Panc1 (cell line): ENCODE measurements at regions not wholly inside any gene's neighbourhood (a gene's known extent, or its start where the extent isn't known, plus 50 kb on each side); places are given as distances from the start of the nearest gene placed in this dataset.

ENCODE experiments used
- ATAC-seq: fragments of 200-7000 bp; cut with Tn5 transposase; 2 replicates; pipeline ENCODE4 v1.9.1; 2020; ENCODE audit warnings: mild to moderate bottlenecking, moderate library complexity
- BruUV-seq: library from RNA; stranded (reverse); fragments of 400-500 nt; replicated peaks from 2 replicates; lab custom pipeline; 2021; lab: Mats Ljungman, UMichigan
- CTCF ChIA-PET: fragments of 300-600 bp; sonication (Branson Sonifier 250); formaldehyde crosslinking; loops from one replicate; lab custom pipeline; 2022; ENCODE audit warnings: antibody characterized with exemption; lab: Charles Lee
- POLR2A ChIA-PET: fragments of 300-600 bp; sonication (Branson Sonifier 250); formaldehyde crosslinking; loops from one replicate; lab custom pipeline; 2022; ENCODE audit warnings: antibody characterized with exemption; lab: Charles Lee
- DNase-seq: peaks from one replicate; pipeline ENCODE4 v3.0.0-alpha.2; 2010; ENCODE audit warnings: low read depth, low spot score
- H3K27ac ChIP-seq: 2 replicates; pipeline ENCODE4 v1.5.1; 2011; ENCODE audit warnings: mild to moderate bottlenecking, low read length, inconsistent platforms
- H3K27me3 ChIP-seq: fragments of 200-500 bp; sonication (Bioruptor generic); 2 replicates; pipeline ENCODE4 v1.6.0; 2014; ENCODE audit warnings: low read length, inconsistent platforms; ENCODE audit not compliant: control insufficient read depth, insufficient read depth
- H3K36me3 ChIP-seq: fragments of 200-500 bp; sonication (Bioruptor generic); 2 replicates; pipeline ENCODE4 v1.5.1; 2014; ENCODE audit warnings: inconsistent platforms, mild to moderate bottlenecking, low read length, moderate library complexity; ENCODE audit not compliant: control insufficient read depth, insufficient read depth
- H3K4me1 ChIP-seq: 2 replicates; pipeline ENCODE4 v1.5.1; 2011; ENCODE audit warnings: inconsistent platforms, mild to moderate bottlenecking, low read length, moderate library complexity; ENCODE audit not compliant: control insufficient read depth, insufficient read depth
- H3K4me3 ChIP-seq, 2 experiments: 2 replicates each; pipeline ENCODE4 v1.5.1; 2011 to 2012; ENCODE audit warnings: low read depth in 2 of 2, low read length in 2 of 2, mild to moderate bottlenecking in 2 of 2, inconsistent platforms in 1 of 2, moderate library complexity in 1 of 2
- H3K9me3 ChIP-seq: fragments of 200-500 bp; sonication (Bioruptor generic); 2 replicates; pipeline ENCODE4 v1.5.1; 2014; ENCODE audit warnings: low read depth, mild to moderate bottlenecking, inconsistent platforms, low read length, moderate library complexity; ENCODE audit not compliant: control insufficient read depth, insufficient read depth
- POLR2AphosphoS5 ChIP-seq: IDR thresholded peaks from 2 replicates; pipeline ENCODE4 v1.6.1; 2012; ENCODE audit warnings: mild to moderate bottlenecking, low read depth, low read length, moderate library complexity
- SIN3A ChIP-seq: IDR thresholded peaks from 2 replicates; pipeline ENCODE4 v1.6.1; 2012; ENCODE audit warnings: low read depth, mild to moderate bottlenecking, low read length, moderate library complexity, borderline replicate concordance; ENCODE audit not compliant: insufficient read depth
- TCF7L2 ChIP-seq: IDR thresholded peaks from 2 replicates; pipeline ENCODE4 v1.6.1; 2011; ENCODE audit warnings: mild to moderate bottlenecking, low read depth, low read length, inconsistent platforms
- in situ Hi-C: cut with HindIII; loops from 2 replicates; pipeline ENCODE4 v1.10.0; 2016; ENCODE audit warnings: low sequenced_read_pairs, low pct_unique_long_range_greater_than_20kb
- intact Hi-C: fragments of 100-400 bp; cut with micrococcal nuclease; formaldehyde crosslinking; loops from one replicate; pipeline ENCODE4 v1.10.0; 2022; ENCODE audit not compliant: unreplicated experiment
- TF ChIP-seq, protein P1 (sequence below): fragments of 450-650 bp; IDR thresholded peaks from 2 replicates; pipeline ENCODE4 v1.5.1; 2017; ENCODE audit warnings: mild to moderate bottlenecking
- TF ChIP-seq, protein P2 (sequence below), 2 experiments: IDR thresholded peaks; 2 replicates each; pipeline ENCODE4 v1.6.1; 2011 to 2012; ENCODE audit warnings: low read depth in 2 of 2, control low read depth in 1 of 2, low read length in 1 of 2, mild to moderate bottlenecking in 1 of 2, moderate library complexity in 1 of 2; ENCODE audit not compliant: insufficient read depth in 1 of 2

DNA sequence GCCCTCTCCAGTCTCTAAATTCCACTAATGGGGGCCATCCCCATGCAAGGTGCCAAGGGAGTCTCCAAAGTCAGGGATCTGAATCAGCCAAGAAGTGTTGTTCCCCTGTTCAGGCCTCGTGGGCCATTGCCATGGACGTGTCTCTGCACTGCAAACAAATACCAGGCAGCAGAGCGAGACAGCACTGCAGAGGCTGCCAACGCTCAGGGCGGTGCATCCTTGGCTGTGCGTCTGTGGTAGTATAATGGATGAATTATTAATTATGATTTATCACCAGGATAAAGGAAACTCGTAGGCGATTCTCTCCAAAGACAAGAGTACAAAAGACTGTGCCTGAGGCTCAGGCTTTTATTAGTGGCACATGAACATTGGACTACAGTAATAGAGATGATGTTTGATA is 122.3 kb upstream of the NTF3 start:
- no peak for DNase-seq
- no peak for ATAC-seq
- intact Hi-C loops: no loop called here
- BruUV-seq: no TSS peak
- TF ChIP-seq, protein P1, sequence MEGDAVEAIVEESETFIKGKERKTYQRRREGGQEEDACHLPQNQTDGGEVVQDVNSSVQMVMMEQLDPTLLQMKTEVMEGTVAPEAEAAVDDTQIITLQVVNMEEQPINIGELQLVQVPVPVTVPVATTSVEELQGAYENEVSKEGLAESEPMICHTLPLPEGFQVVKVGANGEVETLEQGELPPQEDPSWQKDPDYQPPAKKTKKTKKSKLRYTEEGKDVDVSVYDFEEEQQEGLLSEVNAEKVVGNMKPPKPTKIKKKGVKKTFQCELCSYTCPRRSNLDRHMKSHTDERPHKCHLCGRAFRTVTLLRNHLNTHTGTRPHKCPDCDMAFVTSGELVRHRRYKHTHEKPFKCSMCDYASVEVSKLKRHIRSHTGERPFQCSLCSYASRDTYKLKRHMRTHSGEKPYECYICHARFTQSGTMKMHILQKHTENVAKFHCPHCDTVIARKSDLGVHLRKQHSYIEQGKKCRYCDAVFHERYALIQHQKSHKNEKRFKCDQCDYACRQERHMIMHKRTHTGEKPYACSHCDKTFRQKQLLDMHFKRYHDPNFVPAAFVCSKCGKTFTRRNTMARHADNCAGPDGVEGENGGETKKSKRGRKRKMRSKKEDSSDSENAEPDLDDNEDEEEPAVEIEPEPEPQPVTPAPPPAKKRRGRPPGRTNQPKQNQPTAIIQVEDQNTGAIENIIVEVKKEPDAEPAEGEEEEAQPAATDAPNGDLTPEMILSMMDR: no peak
- no peak for TF ChIP-seq TCF7L2
- TF ChIP-seq, protein P2, sequence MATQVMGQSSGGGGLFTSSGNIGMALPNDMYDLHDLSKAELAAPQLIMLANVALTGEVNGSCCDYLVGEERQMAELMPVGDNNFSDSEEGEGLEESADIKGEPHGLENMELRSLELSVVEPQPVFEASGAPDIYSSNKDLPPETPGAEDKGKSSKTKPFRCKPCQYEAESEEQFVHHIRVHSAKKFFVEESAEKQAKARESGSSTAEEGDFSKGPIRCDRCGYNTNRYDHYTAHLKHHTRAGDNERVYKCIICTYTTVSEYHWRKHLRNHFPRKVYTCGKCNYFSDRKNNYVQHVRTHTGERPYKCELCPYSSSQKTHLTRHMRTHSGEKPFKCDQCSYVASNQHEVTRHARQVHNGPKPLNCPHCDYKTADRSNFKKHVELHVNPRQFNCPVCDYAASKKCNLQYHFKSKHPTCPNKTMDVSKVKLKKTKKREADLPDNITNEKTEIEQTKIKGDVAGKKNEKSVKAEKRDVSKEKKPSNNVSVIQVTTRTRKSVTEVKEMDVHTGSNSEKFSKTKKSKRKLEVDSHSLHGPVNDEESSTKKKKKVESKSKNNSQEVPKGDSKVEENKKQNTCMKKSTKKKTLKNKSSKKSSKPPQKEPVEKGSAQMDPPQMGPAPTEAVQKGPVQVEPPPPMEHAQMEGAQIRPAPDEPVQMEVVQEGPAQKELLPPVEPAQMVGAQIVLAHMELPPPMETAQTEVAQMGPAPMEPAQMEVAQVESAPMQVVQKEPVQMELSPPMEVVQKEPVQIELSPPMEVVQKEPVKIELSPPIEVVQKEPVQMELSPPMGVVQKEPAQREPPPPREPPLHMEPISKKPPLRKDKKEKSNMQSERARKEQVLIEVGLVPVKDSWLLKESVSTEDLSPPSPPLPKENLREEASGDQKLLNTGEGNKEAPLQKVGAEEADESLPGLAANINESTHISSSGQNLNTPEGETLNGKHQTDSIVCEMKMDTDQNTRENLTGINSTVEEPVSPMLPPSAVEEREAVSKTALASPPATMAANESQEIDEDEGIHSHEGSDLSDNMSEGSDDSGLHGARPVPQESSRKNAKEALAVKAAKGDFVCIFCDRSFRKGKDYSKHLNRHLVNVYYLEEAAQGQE (IDR thresholded peaks at IDR 0.05; ENCODE audit: insufficient read depth in 1 of 2, low read depth in 2 of 2, low read length in 1 of 2): no peak
- TF ChIP-seq POLR2AphosphoS5: no peak
- TF ChIP-seq SIN3A: no peak
- H3K36me3 ChIP-seq: no peaks in the 10 kb centered on the region
- H3K9me3 ChIP-seq: no peaks in the 10 kb centered on the region
- H3K4me1 ChIP-seq: no peaks in the 10 kb centered on the region
- H3K27me3 ChIP-seq: no peaks in the 10 kb centered on the region
- in situ Hi-C loops: no loop called here
- ChIA-PET POLR2A (no interaction called here), CTCF (no interaction called here)
- H3K4me3 ChIP-seq: no peak overlapping the region
- no peak overlapping the region for H3K27ac ChIP-seq

DNA sequence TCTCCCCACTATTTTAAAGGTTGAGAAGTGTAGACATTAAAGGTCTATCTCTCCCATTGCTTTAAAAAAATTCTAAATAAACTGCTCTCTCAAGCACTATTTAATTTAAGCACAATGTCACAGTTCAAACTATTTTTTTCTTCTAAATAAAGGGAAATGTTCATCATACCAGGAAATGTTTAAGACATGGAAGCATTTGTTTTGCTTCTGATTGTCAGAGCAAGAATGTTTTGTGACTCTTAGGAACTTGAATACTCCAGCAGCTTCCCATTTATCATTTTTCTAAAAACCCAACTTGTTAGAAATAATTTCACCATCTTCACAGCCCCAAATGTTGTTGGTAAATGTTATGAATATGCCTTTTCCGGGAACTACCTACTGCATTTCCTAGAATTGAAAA is 121.8 kb upstream of the NTF3 start:
- intact Hi-C loops (no loop called here), in situ Hi-C loops (no loop called here)
- ATAC-seq (no peak), DNase-seq (no peak)
- no peaks in the 10 kb centered on the region for H3K4me1 ChIP-seq
- no peaks in the 10 kb centered on the region for H3K36me3 ChIP-seq
- no peak overlapping the region for H3K4me3 ChIP-seq
- H3K27ac ChIP-seq: no peak overlapping the region
- POLR2A ChIA-PET: no interaction called here
- CTCF ChIA-PET: no interaction called here
- no TSS peak for BruUV-seq
- no peaks in the 10 kb centered on the region for H3K9me3 ChIP-seq
- no peaks in the 10 kb centered on the region for H3K27me3 ChIP-seq
- TF ChIP-seq POLR2AphosphoS5 (no peak), TCF7L2 (no peak), SIN3A (no peak)

DNA sequence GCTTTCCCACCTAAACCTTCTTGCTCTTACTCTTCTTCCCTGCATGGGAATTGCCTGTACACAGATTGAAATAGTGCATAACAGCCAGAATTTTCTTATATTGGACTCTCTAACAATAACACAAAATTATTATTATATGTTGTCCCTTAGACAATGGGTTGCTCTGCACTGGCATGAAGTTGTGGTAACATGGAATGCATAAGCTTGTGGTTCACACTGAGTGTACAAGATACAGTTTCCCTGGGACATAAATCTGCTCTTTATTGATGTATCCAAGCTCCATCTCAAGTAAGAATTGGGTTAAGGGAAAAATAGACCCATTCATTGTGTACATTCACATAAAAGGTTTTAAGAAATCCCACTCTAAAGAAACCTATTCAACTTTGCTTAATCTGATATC is 114.4 kb upstream of the NTF3 start:
- Histone ChIP-seq H3K27ac (no peak overlapping the region), H3K27me3 (no peaks in the 10 kb centered on the region), H3K4me3 (no peak overlapping the region), H3K4me1 (no peaks in the 10 kb centered on the region), H3K9me3 (no peaks in the 10 kb centered on the region), H3K36me3 (no peaks in the 10 kb centered on the region)
- ChIA-PET CTCF (no interaction called here), POLR2A (no interaction called here)
- in situ Hi-C loops (no loop called here), intact Hi-C loops (no loop called here)
- ATAC-seq (no peak), DNase-seq (no peak)
- TF ChIP-seq, protein P2 (IDR thresholded peaks at IDR 0.05; ENCODE audit: insufficient read depth in 1 of 2, low read depth in 2 of 2, low read length in 1 of 2): no peak
- no peak for TF ChIP-seq SIN3A
- no peak for TF ChIP-seq TCF7L2
- TF ChIP-seq, protein P1: no peak
- TF ChIP-seq POLR2AphosphoS5: no peak
- BruUV-seq: no TSS peak
